ENCODE measurements at regions not wholly inside any gene's neighbourhood (a gene's known extent, or its start where the extent isn't known, plus 50 kb on each side); places are given as distances from the start of the nearest gene placed in this dataset.

GRCh38 chr11:76291576-76292526, 85.5 kb upstream of the WNT11 start:
- peak; percentile 59 for ATAC-seq
- no peaks in the 10 kb centered on the region for H3K27me3 ChIP-seq (ENCODE audit: control insufficient read depth, insufficient read depth, low read length)
- H3K27ac ChIP-seq (ENCODE audit: low read length) = no peak overlapping the region
- no peaks in the 10 kb centered on the region for H3K9me3 ChIP-seq (ENCODE audit: control insufficient read depth, insufficient read depth, low read depth, low read length)
- H3K4me3 ChIP-seq (ENCODE audit: low read depth in 2 of 2, low read length in 2 of 2) = no peak overlapping the region
- ChIA-PET CTCF (no interaction called here), POLR2A (no interaction called here)
- H3K4me1 ChIP-seq (ENCODE audit: control insufficient read depth, insufficient read depth, low read length) = no peaks in the 10 kb centered on the region
- TF ChIP-seq POLR2AphosphoS5 (IDR thresholded peaks at IDR 0.05; ENCODE audit: low read depth, low read length) (no peak), REST (IDR thresholded peaks at IDR 0.05; ENCODE audit: insufficient read depth in 1 of 2, low read depth in 2 of 2, low read length in 1 of 2) (no peak), TCF7L2 (IDR thresholded peaks at IDR 0.05; ENCODE audit: low read depth, low read length) (no peak), CTCF (IDR thresholded peaks at IDR 0.05) (no peak), SIN3A (IDR thresholded peaks at IDR 0.05; ENCODE audit: borderline replicate concordance, insufficient read depth, low read depth, low read length) (no peak)
- H3K36me3 ChIP-seq (ENCODE audit: control insufficient read depth, insufficient read depth, low read length) = no peaks in the 10 kb centered on the region
- in situ Hi-C loops (cut with HindIII; ENCODE audit: low pct_unique_long_range_greater_than_20kb, low sequenced_read_pairs) = no loop called here
- BruUV-seq (replicated peaks) = no TSS peak
- intact Hi-C loops (cut with micrococcal nuclease; ENCODE audit: unreplicated experiment) = no loop called here
- no peak for DNase-seq (ENCODE audit: low read depth, low spot score)

- Histone ChIP-seq H3K4me3 (ENCODE audit: low read depth in 2 of 2, low read length in 2 of 2) (no peak overlapping the region), H3K27me3 (ENCODE audit: control insufficient read depth, insufficient read depth, low read length) (no peaks in the 10 kb centered on the region), H3K4me1 (ENCODE audit: control insufficient read depth, insufficient read depth, low read length) (no peaks in the 10 kb centered on the region), H3K9me3 (ENCODE audit: control insufficient read depth, insufficient read depth, low read depth, low read length) (no peaks in the 10 kb centered on the region), H3K27ac (ENCODE audit: low read length) (no peak overlapping the region), H3K36me3 (ENCODE audit: control insufficient read depth, insufficient read depth, low read length) (no peaks in the 10 kb centered on the region)
- ATAC-seq = no peak
- POLR2A ChIA-PET = no interaction called here
- no peak for DNase-seq (ENCODE audit: low read depth, low spot score)
- CTCF ChIA-PET = no interaction called here
- intact Hi-C loops (cut with micrococcal nuclease; ENCODE audit: unreplicated experiment) (no loop called here), in situ Hi-C loops (cut with HindIII; ENCODE audit: low pct_unique_long_range_greater_than_20kb, low sequenced_read_pairs) (no loop called here)
- no peak for TF ChIP-seq SIN3A (IDR thresholded peaks at IDR 0.05; ENCODE audit: borderline replicate concordance, insufficient read depth, low read depth, low read length)
- no peak for TF ChIP-seq REST (IDR thresholded peaks at IDR 0.05; ENCODE audit: insufficient read depth in 1 of 2, low read depth in 2 of 2, low read length in 1 of 2)
- no peak for TF ChIP-seq POLR2AphosphoS5 (IDR thresholded peaks at IDR 0.05; ENCODE audit: low read depth, low read length)
- no peak for TF ChIP-seq TCF7L2 (IDR thresholded peaks at IDR 0.05; ENCODE audit: low read depth, low read length)
- TF ChIP-seq CTCF (IDR thresholded peaks at IDR 0.05) = no peak
- no TSS peak for BruUV-seq (replicated peaks)
Measured at GRCh38 chr11:76288166-76288980, 82.1 kb upstream of the WNT11 start.
